UCSD-AML1 (cell line): ENCODE measurements at regions not wholly inside any gene's neighbourhood (a gene's known extent, or its start where the extent isn't known, plus 50 kb on each side); places are given as distances from the start of the nearest gene placed in this dataset.
"Not testable (repeated sequence)": the region's sequence is repeated elsewhere in the genome, so short reads cannot be mapped to it uniquely, and the experiment has no call there.

Source experiments
- DNase-seq: peaks from one replicate; lab custom pipeline; 2025; ENCODE audit not compliant: unreplicated experiment; lab: John Stamatoyannopoulos, UW

GRCh38 chr6:8361259-8361658, 74.1 kb downstream of the SLC35B3 start:
- DNase-seq, result no peak

GRCh38 chr6:8352966-8353340, 82.4 kb downstream of the SLC35B3 start:
- no peak for DNase-seq

GRCh38 chr6:8352335-8352965, 82.9 kb downstream of the SLC35B3 start:
- no peak for DNase-seq

GRCh38 chr6:8343600-8343999, 91.7 kb downstream of the SLC35B3 start:
- no peak for DNase-seq

- DNase-seq, result no peak
These were observed 93.0 kb downstream of the SLC35B3 start for GRCh38 chr6:8342241-8342819.

GRCh38 chr6:8337147-8337546, 98.2 kb downstream of the SLC35B3 start:
- no peak for DNase-seq

GRCh38 chr6:8336406-8337057, 98.8 kb downstream of the SLC35B3 start:
- DNase-seq, result no peak

GRCh38 chr6:8335896-8336295, 99.4 kb downstream of the SLC35B3 start:
- DNase-seq, result no peak

GRCh38 chr6:8335381-8335780, 100.0 kb downstream of the SLC35B3 start:
- DNase-seq, result no peak

- DNase-seq, result no peak
These were observed 101.2 kb downstream of the SLC35B3 start for GRCh38 chr6:8334113-8334512.

GRCh38 chr6:8329562-8329961, 105.8 kb downstream of the SLC35B3 start:
- no peak for DNase-seq

- no peak for DNase-seq
These were observed 109.6 kb downstream of the SLC35B3 start for GRCh38 chr6:8325743-8326142.

- no peak for DNase-seq
These were observed 112.7 kb downstream of the SLC35B3 start for GRCh38 chr6:8322659-8323058.

GRCh38 chr6:8321671-8322404, 113.5 kb downstream of the SLC35B3 start:
- DNase-seq, result no peak

GRCh38 chr6:8315154-8315553, 120.2 kb downstream of the SLC35B3 start:
- DNase-seq, result no peak

- no peak for DNase-seq
These were observed 133.8 kb downstream of the SLC35B3 start for GRCh38 chr6:8301502-8301901.

- DNase-seq, result no peak
These were observed 136.3 kb downstream of the SLC35B3 start for GRCh38 chr6:8299034-8299433.

- DNase-seq, result not testable (repeated sequence)
These were observed 152.4 kb downstream of the SLC35B3 start for GRCh38 chr6:8282946-8283345.

GRCh38 chr6:8282380-8282779, 153.0 kb downstream of the SLC35B3 start:
- DNase-seq, result no peak

- no peak for DNase-seq
These were observed 156.1 kb downstream of the SLC35B3 start for GRCh38 chr6:8279041-8279805.

GRCh38 chr6:8278562-8278961, 156.8 kb downstream of the SLC35B3 start:
- DNase-seq, result no peak
